CD4-positive, alpha-beta T cell treated with Interleukin-17A for 1 hour (primary cell): ENCODE measurements at regions not wholly inside any gene's neighbourhood (a gene's known extent, or its start where the extent isn't known, plus 50 kb on each side); places are given as distances from the start of the nearest gene placed in this dataset.

Experiments
- DNase-seq: peaks from one replicate; pipeline ENCODE4 v3.0.0-alpha.2; 2020

DNA sequence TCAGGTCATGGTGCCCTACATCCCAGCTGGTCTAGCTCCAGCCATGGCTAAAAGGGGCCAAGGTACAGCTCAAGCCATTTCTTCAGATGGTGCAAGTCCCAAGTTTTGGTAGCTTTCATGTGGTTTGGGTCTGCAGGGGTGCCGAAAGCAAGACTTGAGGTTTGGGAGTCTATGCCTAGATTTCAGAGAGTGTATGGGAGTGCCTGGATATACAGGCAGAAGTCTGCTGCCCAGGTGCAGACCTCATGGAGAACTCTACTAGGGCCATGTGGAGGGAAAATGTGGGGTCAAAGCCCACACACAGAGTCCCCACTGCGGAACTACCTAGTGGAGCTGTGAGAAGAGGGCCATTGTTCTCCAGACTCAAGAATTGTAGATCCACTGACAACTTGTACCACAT lies 1000.9 kb upstream of the ADGRB3 start:
- DNase-seq, result no peak

DNA sequence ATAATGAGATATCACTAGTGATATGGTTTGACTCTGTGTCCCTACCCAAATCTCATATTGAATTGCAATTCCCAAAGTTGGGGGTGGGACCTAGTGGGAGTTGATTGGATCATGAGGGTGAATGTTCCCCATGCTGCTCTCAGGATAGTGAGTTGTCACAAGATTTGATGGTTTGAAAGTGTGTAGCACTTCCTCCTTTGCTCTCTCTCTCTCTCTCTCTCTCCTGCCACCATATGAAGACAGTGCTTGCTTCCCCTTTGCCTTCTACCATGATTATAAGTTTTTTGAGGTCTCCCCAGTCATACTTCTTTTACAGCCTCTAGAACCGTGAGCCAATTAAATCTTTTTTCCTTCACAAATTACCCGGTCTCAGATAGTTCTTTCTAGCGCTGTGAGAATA lies 1002.0 kb upstream of the ADGRB3 start:
- no peak for DNase-seq

DNA sequence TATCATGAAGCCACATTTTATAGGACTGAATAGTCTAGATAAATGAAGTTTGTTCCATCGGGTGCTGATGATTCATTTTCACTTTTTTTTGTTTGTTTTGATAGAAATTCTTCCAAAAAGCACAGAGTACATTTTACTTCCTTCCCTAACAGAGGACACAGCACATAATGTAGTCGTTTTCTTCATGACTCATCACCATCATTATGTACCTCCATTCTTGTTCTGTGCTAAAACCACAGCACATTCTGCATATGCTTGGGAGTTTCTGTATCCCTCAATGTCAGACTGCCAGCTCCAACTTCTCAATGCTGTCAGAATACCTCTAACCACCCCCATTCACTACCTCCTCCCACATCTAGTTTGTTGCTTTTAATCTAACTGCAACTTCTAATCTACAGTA lies 1004.9 kb upstream of the ADGRB3 start:
- no peak for DNase-seq

DNA sequence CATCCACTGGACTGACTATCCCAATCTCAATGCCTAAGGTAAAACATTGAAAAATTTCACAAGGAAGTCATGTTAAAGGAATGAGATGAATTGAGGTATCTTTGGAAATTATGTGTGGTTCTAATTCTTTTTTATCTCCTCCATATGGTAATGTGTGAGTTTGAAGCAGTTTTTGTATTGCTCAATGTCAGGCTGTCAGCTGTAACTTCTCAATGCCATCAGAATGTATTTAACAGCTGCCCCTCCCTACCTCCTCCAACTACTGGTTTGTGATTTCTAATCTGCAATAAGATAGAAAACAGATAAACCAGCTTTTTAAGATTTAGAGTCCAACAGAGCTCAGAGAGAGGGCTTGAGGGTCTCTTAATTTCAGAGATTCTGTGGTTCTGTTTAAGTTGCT lies 1005.8 kb upstream of the ADGRB3 start:
- no peak for DNase-seq

DNA sequence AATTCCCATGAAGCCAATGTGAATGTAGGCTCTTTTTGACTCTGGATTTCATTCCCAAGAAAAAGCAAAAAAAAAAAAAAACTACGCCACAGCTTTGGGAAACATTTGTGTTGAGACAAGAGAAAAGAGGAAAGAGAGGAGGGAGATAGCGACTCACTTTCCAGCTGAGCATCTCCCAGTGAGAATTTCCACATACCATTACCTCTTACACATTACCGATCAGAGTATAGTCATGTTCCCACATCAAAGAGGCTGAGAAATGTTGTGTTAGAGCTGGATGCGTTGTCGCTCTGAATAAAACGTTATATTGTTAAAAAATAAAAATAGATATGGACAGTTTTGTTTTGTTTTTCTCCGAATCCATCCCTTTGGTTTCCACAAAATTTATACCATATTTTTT lies 1019.3 kb upstream of the ADGRB3 start:
- DNase-seq, result no peak

DNA sequence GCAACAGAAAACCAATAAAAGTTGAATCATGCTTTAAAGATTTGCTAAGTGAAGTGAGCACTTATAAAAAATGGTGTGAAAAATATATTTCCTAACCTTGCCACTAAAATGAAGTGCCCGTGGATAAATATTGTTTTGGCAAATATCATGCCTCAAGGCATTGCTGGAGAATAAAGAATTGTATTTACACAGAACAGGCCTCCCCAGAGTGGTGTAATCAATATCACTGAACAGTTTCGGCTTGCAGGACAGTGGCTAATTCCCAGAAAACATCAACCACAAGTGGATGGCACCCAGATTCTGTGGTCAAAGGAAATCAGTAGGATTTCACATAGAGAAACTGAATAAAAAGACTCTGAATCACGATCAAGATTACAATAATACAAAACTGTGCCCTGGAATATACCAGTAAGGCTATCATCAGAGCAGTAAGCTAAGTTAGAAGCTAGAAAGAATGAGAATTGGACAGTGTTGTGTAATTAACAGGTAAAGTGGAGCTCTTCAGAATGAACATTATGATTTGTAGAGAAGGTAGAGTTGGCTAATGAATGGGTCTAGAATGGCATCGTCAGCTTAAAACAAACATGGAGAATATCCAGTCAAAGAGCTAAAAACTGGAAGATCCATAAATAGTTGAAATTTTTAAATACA lies 1026.9 kb upstream of the ADGRB3 start:
- no peak for DNase-seq

DNA sequence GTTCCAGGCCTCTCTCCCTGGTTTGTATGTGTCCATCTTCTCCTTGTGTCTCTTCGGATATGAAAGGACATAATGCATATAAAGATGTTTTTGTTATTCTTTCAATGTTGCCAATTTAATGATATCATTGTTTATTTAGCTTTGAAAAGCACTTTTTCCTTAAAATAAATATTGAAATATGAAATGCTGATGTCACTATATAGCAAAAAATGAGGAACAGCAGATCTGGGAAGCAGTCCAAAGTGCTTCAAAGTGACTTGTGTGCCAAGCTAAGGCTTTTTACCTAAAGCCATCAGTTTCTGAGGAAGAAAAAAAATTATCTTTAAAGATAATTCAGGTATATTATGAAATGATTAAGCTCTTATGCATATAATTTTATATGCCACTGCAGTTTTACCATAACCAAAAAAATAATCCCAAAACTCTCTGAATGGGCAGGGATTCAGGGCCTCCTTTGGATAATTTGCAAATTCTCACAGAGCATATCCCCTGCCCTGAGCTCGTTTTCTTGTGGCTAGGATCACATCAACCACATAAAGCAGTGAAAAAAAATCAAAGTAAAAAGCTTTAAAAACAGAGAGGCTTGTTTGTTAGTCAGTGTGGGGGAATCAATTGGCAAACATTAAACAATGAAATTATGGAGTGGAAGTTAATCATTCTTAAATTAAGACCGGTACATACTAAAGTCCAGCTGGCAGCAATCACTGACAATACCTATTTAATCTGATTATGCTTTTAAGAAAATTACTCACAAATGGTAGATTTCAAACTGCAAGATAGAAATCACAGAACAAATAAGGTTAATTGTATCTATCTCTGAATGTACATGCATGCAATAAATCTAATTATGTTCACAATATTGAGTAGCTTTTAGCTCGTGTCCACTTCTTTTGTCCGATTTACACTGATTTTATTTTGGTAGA lies 1027.9 kb upstream of the ADGRB3 start:
- no peak for DNase-seq

DNA sequence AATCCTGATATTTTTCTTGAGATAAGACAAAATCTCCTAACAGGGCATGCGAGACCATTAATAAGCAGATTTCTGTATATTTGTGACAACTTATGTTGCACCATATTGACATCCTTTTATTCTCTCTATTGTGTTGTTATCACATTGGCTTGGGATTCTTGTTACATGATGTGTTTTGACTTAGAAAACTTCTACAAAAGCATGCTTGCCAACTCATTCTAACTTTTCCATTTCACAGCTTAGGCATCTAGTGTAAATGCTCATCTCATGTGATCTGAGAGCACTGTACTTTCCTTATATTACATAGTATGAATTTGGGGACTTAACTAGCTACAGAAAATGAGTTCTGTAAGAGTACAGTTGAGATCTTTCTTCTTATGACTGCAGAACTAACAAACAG lies 1040.7 kb upstream of the ADGRB3 start:
- no peak for DNase-seq

DNA sequence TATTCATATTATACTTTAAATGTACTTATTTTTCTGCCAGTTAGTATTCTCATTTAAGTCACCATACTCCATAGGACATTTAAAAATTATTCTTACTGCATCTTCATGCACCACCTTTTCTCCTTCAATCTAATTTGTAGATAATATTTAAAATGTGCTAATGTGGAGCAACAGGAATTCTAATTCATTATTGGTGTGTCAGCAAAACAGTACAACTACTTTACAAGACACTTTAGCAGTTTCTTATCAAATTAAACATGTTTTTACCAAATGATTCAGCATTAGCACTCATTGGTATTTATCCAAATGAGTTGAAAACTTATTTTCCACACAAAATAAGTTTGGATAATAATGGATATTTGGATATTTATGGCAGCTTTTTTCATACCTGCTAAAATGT lies 1041.8 kb upstream of the ADGRB3 start:
- DNase-seq, result no peak

DNA sequence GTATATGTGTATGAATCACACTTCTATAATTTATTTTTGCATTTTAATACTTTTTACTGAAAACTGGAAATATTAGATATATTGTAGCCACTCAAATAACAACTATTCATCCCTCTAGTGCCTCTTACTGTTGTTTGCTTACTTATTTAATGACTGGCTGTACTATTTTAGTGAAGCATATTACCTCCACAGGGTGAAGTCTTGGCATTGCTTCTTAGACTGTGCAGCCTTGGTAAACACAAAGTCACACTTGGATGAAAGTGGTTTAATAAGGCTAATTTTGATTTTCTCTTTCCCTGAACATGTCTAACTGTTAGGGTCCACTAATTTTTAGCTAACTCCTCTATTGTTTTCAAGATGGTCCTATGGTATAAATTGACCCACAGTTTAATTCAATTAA lies 1043.2 kb upstream of the ADGRB3 start:
- no peak for DNase-seq

DNA sequence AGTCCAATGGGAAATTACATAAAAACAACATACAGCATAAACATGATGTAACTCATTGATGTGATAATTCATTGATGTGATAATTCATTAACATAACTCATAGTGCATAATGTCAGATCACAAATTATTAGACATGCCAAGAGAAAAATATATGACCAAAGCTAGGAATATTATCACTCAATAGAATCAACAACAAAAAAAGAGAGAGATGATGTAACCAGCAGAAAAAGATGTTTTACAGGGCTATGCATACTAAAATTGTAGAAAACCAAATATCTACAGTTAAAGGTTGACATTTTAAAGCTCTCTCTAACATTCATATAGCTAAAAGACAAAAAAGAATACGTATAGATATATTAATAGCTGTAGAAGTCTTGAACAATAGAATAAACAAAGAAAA lies 1067.2 kb upstream of the ADGRB3 start:
- no peak for DNase-seq

DNA sequence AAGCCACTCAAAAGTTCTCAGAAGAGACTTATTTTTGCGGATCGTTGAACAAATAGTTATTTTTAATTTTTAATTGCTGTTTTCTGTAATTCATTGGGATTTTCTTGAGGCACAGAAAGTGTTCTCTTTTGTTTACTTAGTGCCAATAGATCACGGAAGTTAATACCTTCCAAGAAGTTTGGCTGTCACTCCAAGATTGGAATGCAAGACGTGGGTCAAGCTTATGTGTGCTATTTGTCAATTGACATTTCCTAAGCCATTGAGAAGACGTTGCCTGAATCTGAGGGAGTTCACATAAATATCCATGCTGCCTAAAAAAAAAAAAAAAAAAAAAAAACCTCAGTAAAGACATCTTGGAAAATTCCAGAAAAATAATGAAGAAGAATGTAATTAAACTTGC lies 1071.4 kb upstream of the ADGRB3 start:
- no peak for DNase-seq

DNA sequence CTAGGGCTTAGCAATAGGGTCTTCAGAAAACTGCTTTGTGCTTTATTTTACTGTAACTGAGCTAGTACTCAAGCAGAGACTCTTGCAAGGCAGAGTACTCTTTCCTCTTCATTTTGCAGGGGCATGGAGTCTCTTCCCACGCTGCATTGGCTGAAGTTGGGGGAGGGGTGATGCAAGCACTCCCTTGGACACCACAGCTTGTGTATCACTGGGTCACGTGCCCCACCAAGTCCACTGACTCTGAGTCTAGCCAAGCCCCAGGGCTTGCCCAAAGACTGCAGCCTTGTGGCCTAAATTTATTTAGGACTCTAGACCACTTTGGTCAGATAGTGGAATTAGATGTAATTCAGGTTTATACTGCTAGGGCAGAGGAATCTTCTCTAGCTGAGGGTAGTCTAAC lies 1075.0 kb upstream of the ADGRB3 start:
- DNase-seq, result no peak

DNA sequence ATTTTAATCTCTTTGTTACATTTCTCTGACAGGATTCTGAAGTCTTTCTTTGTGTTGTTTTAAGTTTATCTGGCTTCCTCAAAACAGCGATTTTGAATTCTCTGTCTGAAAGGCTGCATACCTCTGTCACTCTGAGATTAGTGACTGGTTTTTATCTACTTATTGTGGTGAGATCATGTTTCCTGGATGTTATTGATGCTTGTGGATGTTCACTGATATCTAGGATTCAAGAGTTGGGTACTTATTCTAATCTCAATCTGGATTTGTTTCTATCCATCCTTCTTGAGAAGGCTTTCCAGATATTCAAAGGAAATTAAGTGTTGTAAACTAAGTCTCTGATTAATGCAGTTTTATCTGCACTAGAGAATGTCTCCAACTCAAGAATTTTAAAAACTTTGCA lies 1076.1 kb upstream of the ADGRB3 start:
- no peak for DNase-seq

DNA sequence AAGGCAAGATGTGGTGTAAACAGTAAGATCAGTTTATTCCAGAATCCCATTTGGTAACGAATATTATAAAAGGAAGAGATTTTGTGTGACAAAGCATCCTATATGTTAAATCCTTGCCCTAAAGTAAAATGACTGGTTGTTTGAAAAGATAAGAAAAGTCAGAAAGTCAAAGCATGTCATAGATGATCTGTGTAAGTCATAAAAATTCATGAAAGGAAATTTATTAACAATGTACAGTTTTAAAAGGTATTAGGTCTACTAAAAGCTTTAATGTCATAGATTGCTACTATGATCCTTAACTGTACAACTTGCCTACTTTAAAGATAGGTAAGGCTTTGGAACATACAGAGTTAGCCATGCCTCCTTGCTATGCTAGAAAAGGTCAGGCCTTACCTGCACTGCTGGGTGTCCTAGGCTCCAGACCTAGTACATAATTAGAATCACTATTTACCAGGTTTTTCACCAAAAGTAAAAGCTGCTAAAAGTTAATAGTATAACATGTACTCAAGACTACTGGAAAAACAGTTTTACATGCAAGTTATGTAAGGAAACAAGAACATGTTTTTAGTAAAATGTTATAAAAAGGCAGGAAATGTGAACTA lies 1090.1 kb upstream of the ADGRB3 start:
- DNase-seq, result no peak

DNA sequence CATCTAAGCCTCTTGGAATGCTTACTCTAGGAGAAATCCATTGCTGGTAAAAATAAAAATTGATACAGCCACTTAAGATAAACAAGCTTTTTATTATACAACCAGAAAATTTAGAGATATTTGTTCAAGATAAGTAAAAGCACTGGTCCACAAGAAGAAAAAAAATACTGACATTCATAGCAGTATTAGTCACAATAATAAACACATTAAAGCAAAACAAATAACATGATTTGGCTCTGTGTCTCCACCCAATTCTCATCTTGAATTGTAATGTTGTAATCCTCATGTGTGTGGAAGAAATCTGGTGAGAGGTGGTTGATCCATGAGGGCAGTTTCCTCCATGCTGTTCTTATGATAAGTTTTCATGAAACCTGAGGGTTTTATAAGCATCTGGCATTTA lies 1093.5 kb upstream of the ADGRB3 start:
- no peak for DNase-seq

DNA sequence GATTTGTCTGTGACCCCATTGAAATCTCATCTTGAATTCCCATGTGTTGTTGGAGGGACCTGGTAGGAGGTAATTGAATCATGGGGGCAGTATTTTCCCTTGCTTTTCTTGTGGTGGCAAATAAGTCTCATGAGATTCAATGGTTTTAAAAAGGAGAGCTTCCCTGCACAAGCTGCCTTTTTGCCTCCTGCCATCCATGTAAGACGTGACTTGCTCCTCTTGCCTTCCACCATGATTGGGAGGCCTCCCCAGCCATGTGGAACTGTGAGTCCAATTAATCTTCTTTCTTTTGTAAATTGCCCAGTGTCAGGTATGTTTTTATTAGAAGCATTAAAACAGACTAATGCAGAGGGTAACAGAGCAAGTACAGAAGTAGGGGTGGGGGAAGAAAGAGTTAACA lies 1097.0 kb upstream of the ADGRB3 start:
- DNase-seq, result no peak

DNA sequence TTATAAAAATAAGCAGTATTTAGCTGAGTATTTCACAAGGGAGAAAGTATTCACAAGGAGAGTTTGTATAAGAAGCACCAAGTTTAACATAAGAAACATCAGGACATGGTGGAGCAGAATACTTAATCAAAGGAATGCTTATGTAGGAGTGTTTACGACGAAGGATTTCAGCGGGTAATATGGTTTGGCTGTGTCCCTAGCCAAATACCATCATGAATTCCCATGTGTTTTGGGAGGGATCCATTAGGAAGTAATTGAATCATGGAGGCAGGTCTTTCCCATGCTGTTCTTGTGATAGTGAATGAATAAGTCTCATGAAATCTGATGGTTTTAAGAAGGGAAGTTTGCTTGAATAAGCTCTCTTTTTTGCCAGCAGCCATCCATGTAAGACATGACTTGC lies 1099.1 kb upstream of the ADGRB3 start:
- DNase-seq, result no peak

DNA sequence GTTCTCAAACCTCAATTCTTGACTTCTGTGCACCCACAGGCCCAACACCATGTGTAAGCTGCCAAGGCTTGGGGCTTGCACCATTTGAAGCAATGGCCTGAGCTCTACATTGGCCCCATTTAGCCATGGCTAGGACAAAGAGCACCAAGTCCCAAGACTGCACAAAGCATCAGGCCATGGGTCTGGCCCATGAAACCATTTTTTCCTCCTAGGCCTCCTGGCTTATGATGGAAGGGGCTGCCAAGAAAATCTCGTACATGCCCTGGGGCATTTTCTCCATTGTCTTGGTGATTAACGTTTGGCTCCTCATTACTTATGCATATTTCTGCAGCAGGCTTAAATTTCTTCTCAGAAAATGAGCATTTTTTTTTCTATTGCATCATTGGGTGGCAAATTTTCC lies 1128.7 kb upstream of the ADGRB3 start:
- no peak for DNase-seq

DNA sequence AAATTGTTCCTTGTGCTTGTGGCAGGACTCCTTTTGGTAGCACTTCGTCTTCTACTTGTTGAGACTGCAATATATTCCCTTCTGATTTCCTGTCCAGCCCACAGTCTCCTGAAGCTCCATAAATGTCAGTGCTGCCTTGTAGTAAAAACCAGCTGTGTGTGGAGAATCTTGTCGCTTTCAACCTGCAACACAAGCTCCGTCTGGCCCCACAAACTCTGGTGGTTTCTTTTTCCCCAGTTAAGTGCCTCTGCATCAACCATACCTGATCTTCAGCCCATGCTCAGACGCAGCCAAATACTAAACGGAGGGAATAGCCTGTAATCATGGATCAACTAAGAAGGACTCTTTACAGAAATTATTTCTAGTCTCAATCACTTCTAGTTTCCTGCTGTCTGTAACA lies 1133.3 kb upstream of the ADGRB3 start:
- DNase-seq, result no peak

DNA sequence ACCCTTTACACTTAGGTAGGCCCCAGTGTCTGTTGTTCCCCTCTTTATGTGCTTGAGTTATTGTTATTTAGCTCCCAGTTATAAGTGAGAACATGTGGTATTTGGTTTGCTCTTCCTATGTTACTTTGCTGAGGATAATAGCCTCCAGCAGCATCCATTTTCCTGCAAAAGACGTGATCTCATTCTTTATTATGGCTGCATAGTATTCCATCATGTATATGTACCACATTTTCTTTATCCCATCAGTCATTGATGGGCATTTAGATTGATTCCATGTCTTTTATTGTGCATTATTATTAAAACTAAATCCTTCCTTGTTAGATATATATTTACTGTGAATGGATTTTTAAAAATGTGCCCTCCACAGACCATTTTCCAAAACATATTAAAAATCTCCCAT lies 1137.3 kb upstream of the ADGRB3 start:
- DNase-seq, result no peak

DNA sequence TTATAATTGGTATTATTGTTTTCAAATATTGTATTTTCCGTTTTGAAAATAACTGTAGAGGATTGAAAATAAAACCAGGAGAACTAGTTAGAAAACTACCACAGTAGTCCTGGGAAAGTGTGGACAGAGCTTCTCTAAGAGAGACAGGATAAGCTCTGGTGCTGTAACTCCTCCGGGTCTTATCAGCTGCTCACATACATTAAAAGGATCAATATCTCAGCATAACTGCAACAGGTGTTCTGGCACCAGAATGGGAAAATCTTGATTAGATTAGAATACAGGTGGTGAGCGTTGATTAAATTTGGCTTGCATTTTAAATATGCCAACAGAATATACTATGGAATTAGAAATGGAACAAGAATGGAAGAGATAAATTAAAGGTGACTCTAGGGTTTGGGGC lies 1138.9 kb upstream of the ADGRB3 start:
- no peak for DNase-seq

DNA sequence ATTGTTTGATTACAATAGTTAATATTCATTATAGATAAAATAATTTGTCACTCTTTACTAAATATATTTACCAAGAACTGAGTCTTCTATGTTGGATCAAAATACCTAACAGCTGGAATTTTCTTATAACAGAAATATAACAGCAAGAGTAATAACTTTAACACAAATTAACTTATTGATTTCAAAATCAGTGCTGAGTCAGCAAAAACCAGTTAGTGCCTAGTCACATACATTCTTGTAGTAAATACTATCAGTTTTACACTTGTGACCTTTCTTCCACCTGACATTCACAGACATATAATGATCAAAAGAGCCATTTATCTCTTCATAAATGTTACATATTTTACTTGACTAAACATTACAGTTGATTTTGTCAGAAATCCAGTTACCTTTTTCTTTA lies 1141.4 kb upstream of the ADGRB3 start:
- no peak for DNase-seq

DNA sequence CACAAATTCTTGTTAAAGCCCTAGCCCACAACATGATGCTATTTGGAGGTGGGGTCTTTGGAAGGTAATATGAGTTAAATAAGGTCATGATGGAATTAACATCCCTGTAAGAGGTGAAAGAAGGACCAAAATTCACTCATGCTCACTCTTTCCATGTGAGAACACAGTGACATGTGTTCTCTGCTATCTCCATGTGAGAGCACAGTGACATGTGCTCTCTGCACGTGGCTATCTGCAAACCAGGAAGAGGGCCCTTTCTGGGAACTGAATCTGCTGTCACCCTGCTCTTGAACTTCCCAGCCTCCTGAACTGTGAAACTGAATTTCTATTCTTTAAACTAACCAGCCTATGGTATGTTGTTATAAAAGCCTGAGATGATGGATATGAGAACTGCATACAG lies 1159.4 kb upstream of the ADGRB3 start:
- DNase-seq, result no peak
